ENCODE measurements at regions not wholly inside any gene's neighbourhood (a gene's known extent, or its start where the extent isn't known, plus 50 kb on each side); places are given as distances from the start of the nearest gene placed in this dataset.

GRCh38 chr2:217652761-217653639 is 349.8 kb downstream of the TNS1 start:
- no peak for DNase-seq

GRCh38 chr2:217650716-217651360 is 352.0 kb downstream of the TNS1 start:
- DNase-seq: no peak

GRCh38 chr2:217650229-217650628 is 352.6 kb downstream of the TNS1 start:
- DNase-seq: no peak

GRCh38 chr2:217647925-217648324 is 354.9 kb downstream of the TNS1 start:
- DNase-seq: no peak

GRCh38 chr2:217647226-217647625 is 355.6 kb downstream of the TNS1 start:
- no peak for DNase-seq

- no peak for DNase-seq
Measured at GRCh38 chr2:217645896-217646295, 356.9 kb downstream of the TNS1 start.

GRCh38 chr2:217643789-217644301 is 358.9 kb downstream of the TNS1 start:
- no peak for DNase-seq

GRCh38 chr2:217642944-217643343 is 359.9 kb downstream of the TNS1 start:
- no peak for DNase-seq

- DNase-seq: no peak
Measured at GRCh38 chr2:217641960-217642359, 360.8 kb downstream of the TNS1 start.

- DNase-seq: no peak
Measured at GRCh38 chr2:217639481-217639880, 363.3 kb downstream of the TNS1 start.

- no peak for DNase-seq
Measured at GRCh38 chr2:217638533-217638932, 364.3 kb downstream of the TNS1 start.

GRCh38 chr2:217638031-217638430 is 364.8 kb downstream of the TNS1 start:
- DNase-seq: no peak

- DNase-seq: no peak
Measured at GRCh38 chr2:217636991-217637561, 365.7 kb downstream of the TNS1 start.

- DNase-seq: no peak
Measured at GRCh38 chr2:217636578-217636977, 366.2 kb downstream of the TNS1 start.

- no peak for DNase-seq
Measured at GRCh38 chr2:217634871-217635270, 367.9 kb downstream of the TNS1 start.

- no peak for DNase-seq
Measured at GRCh38 chr2:217632043-217632442, 370.8 kb downstream of the TNS1 start.

GRCh38 chr2:217631115-217631514 is 371.7 kb downstream of the TNS1 start:
- no peak for DNase-seq

GRCh38 chr2:217629347-217629746 is 373.4 kb downstream of the TNS1 start:
- DNase-seq: no peak

GRCh38 chr2:217628061-217628460 is 374.7 kb downstream of the TNS1 start:
- DNase-seq: no peak

GRCh38 chr2:217626926-217627325 is 375.9 kb downstream of the TNS1 start:
- DNase-seq: no peak

- no peak for DNase-seq
Measured at GRCh38 chr2:217625557-217626169, 377.1 kb downstream of the TNS1 start.

GRCh38 chr2:217623281-217623912 is 379.4 kb downstream of the TNS1 start:
- DNase-seq: no peak
